ENCODE measurements at regions not wholly inside any gene's neighbourhood (a gene's known extent, or its start where the extent isn't known, plus 50 kb on each side); places are given as distances from the start of the nearest gene placed in this dataset.
"Not testable (repeated sequence)": the region's sequence is repeated elsewhere in the genome, so short reads cannot be mapped to it uniquely, and the experiment has no call there.

DNA sequence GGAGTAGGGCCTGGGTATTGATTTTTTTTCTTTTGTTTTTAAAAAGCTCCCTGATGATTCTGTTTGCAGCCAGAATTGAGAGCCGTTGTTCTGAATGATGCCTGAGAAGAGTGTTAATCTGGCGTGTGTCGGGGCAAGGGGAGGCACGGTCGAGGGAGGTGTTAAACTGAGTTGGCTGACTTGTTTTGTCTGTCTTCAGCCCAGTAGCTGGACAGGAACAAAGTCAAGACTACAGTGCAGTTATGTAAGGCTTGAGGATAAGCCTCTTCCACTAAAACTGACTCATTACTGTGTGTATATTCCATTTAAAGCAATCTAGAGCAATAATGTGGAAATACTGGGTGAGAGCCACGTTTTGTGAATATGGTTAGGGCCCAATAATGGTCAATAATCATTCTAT is 119.0 kb upstream of the DLG1 start:
- Mint-ChIP-seq H3K4me3 (ENCODE audit: unreplicated experiment) (peak overlapping the region; percentile 2), H3K36me3 (ENCODE audit: unreplicated experiment) (no peaks in the 10 kb centered on the region)

DNA sequence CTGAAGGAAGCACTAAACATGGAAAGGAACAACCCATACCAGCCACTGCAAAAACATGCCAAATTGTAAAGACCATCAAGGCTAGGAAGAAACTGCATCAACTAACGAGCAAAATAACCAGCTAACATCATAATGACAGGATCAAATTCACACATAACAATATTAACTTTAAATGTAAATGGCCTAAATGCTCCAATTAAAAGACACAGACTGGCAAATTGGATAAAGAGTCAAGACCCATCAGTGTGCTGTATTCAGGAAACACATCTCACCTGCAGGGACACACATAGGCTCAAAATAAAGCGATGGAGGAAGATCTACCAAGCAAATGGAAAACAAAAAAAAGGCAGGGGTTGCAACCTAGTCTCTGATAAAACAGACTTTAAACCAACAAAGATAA is 113.5 kb upstream of the DLG1 start:
- not testable (repeated sequence) for H3K4me3 Mint-ChIP-seq (ENCODE audit: unreplicated experiment); H3K4me1 Mint-ChIP-seq (ENCODE audit: low read depth, unreplicated experiment); H3K27me3 Mint-ChIP-seq (ENCODE audit: unreplicated experiment); H3K27ac Mint-ChIP-seq (ENCODE audit: unreplicated experiment); DNase-seq; H3K9me3 Mint-ChIP-seq (ENCODE audit: unreplicated experiment)
- peaks cover 11% of the 10 kb centered on the region for H3K36me3 Mint-ChIP-seq (ENCODE audit: unreplicated experiment)

More for the DNA sequence above, 119.0 kb upstream of the DLG1 start:
- no peak for DNase-seq
- Mint-ChIP-seq H3K27me3 (ENCODE audit: unreplicated experiment) (peaks cover 5% of the 10 kb centered on the region), H3K9me3 (ENCODE audit: unreplicated experiment) (peaks cover 3% of the 10 kb centered on the region), H3K27ac (ENCODE audit: unreplicated experiment) (peak overlapping the region; percentile 3), H3K4me1 (ENCODE audit: low read depth, unreplicated experiment) (peaks cover 25% of the 10 kb centered on the region)
- TF ChIP-seq, protein P1, sequence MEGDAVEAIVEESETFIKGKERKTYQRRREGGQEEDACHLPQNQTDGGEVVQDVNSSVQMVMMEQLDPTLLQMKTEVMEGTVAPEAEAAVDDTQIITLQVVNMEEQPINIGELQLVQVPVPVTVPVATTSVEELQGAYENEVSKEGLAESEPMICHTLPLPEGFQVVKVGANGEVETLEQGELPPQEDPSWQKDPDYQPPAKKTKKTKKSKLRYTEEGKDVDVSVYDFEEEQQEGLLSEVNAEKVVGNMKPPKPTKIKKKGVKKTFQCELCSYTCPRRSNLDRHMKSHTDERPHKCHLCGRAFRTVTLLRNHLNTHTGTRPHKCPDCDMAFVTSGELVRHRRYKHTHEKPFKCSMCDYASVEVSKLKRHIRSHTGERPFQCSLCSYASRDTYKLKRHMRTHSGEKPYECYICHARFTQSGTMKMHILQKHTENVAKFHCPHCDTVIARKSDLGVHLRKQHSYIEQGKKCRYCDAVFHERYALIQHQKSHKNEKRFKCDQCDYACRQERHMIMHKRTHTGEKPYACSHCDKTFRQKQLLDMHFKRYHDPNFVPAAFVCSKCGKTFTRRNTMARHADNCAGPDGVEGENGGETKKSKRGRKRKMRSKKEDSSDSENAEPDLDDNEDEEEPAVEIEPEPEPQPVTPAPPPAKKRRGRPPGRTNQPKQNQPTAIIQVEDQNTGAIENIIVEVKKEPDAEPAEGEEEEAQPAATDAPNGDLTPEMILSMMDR (IDR thresholded peaks at IDR 0.05; ENCODE audit: partially characterized antibody, unreplicated experiment): no peak

- not testable (repeated sequence) for H3K4me1 Mint-ChIP-seq (ENCODE audit: low read depth, unreplicated experiment); H3K4me3 Mint-ChIP-seq (ENCODE audit: unreplicated experiment); H3K9me3 Mint-ChIP-seq (ENCODE audit: unreplicated experiment); H3K27me3 Mint-ChIP-seq (ENCODE audit: unreplicated experiment); DNase-seq; H3K27ac Mint-ChIP-seq (ENCODE audit: unreplicated experiment)
- peaks cover 11% of the 10 kb centered on the region for H3K36me3 Mint-ChIP-seq (ENCODE audit: unreplicated experiment)
These were observed 111.8 kb upstream of the DLG1 start for GRCh38 chr3:197410170-197410569.

GRCh38 chr3:197408177-197408957 is 110.0 kb upstream of the DLG1 start:
- Mint-ChIP-seq H3K27me3 (ENCODE audit: unreplicated experiment) (peaks cover 3% of the 10 kb centered on the region), H3K27ac (ENCODE audit: unreplicated experiment) (no peak overlapping the region), H3K4me3 (ENCODE audit: unreplicated experiment) (no peak overlapping the region), H3K9me3 (ENCODE audit: unreplicated experiment) (peaks cover 6% of the 10 kb centered on the region), H3K4me1 (ENCODE audit: low read depth, unreplicated experiment) (no peaks in the 10 kb centered on the region), H3K36me3 (ENCODE audit: unreplicated experiment) (peaks cover 11% of the 10 kb centered on the region)
- TF ChIP-seq, protein P1 (IDR thresholded peaks at IDR 0.05; ENCODE audit: partially characterized antibody, unreplicated experiment): no peak
- DNase-seq: no peak

GRCh38 chr3:197407526-197407925 is 109.1 kb upstream of the DLG1 start:
- TF ChIP-seq, protein P1 (IDR thresholded peaks at IDR 0.05; ENCODE audit: partially characterized antibody, unreplicated experiment): no peak
- no peak overlapping the region for H3K27ac Mint-ChIP-seq (ENCODE audit: unreplicated experiment)
- peaks cover 11% of the 10 kb centered on the region for H3K36me3 Mint-ChIP-seq (ENCODE audit: unreplicated experiment)
- H3K4me3 Mint-ChIP-seq (ENCODE audit: unreplicated experiment): no peak overlapping the region
- H3K27me3 Mint-ChIP-seq (ENCODE audit: unreplicated experiment): peaks cover 3% of the 10 kb centered on the region
- H3K4me1 Mint-ChIP-seq (ENCODE audit: low read depth, unreplicated experiment): no peaks in the 10 kb centered on the region
- no peak for DNase-seq
- peaks cover 3% of the 10 kb centered on the region for H3K9me3 Mint-ChIP-seq (ENCODE audit: unreplicated experiment)

DNA sequence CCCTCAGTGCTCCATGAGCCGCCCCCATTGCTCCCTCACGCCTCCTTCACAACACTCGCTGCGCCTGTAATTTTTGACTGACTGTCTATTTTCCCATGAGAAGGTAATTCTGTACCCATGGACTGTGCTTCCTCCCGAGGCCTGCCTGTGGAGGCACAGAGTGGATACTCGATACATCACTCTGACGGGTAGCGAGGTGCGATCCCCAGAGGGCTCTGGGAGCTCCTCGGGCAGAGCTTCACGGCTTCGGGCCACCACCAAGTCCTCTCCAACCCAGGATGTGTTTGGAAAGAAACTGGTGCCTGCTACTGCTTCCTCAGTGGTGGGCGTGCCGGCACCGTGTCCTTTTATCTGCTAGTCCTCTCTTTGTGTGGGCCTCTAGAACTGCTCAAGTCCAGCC is 108.6 kb upstream of the DLG1 start:
- Mint-ChIP-seq H3K27me3 (ENCODE audit: unreplicated experiment) (peaks cover 3% of the 10 kb centered on the region), H3K4me1 (ENCODE audit: low read depth, unreplicated experiment) (no peaks in the 10 kb centered on the region), H3K27ac (ENCODE audit: unreplicated experiment) (no peak overlapping the region), H3K9me3 (ENCODE audit: unreplicated experiment) (peaks cover 3% of the 10 kb centered on the region), H3K36me3 (ENCODE audit: unreplicated experiment) (peaks cover 11% of the 10 kb centered on the region), H3K4me3 (ENCODE audit: unreplicated experiment) (no peak overlapping the region)
- TF ChIP-seq, protein P1 (IDR thresholded peaks at IDR 0.05; ENCODE audit: partially characterized antibody, unreplicated experiment): no peak
- DNase-seq: no peak

Measured in glutamatergic neuron (in vitro differentiated cells).